NAMALWA (cell line): ENCODE measurements at regions not wholly inside any gene's neighbourhood (a gene's known extent, or its start where the extent isn't known, plus 50 kb on each side); places are given as distances from the start of the nearest gene placed in this dataset.

Source experiments
- DNase-seq: peaks from one replicate; pipeline ENCODE4 v3.0.0-alpha.2; 2015; ENCODE audit warnings: low spot score

DNA sequence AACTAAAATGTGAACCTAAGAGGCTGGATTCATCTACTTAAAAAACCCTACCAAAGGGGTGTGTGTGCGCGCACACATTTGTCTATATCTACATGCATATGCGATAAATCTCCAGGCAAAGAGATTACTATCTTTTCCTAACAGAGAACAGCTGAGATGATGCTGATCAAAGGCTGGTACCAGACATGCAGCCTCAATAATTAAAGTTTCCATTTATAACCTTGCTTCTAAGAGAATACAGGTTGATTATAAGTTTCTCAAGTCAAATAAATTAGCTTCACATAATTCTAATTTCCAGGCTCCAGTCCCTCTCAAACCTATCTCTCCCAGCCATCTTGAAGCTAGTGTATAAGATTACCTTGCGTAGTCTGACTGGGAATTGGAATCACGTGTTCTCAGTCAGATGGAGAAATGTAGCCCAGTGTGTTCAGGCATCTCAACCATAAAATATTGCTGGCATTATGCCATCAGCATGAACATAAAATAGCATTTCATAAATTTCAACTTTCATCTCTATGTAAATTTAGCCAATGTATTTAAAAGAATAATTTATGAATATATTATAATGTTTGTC is 1062.0 kb downstream of the XPNPEP1 start:
- no peak for DNase-seq

- DNase-seq, result no peak
These were observed 1071.1 kb downstream of the XPNPEP1 start for GRCh38 chr10:108852211-108852610.

GRCh38 chr10:108850138-108850854 is 1073.0 kb downstream of the XPNPEP1 start:
- DNase-seq, result peak; percentile 63

GRCh38 chr10:108849688-108850087 is 1073.6 kb downstream of the XPNPEP1 start:
- DNase-seq, result peak; percentile 2

DNA sequence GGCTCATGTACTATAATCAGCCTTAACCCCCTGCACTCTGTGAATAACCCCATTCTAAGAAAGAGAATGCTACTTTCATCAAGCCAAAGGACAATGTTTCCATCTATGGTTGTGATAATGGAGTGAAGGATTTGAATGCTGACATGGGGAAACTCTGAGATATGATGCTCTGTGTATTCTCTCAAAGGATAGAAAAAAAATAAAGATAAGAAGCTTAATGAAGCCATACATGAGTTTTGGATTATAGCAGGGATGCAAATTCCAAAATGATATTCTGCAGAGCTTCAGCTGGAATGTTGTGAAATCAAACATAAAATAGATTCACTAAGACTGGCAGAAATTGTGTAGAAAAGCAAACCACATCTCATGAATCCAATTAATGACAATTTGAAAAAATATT is 1074.1 kb downstream of the XPNPEP1 start:
- no peak for DNase-seq

GRCh38 chr10:108848046-108848445 is 1075.3 kb downstream of the XPNPEP1 start:
- DNase-seq, result no peak

DNA sequence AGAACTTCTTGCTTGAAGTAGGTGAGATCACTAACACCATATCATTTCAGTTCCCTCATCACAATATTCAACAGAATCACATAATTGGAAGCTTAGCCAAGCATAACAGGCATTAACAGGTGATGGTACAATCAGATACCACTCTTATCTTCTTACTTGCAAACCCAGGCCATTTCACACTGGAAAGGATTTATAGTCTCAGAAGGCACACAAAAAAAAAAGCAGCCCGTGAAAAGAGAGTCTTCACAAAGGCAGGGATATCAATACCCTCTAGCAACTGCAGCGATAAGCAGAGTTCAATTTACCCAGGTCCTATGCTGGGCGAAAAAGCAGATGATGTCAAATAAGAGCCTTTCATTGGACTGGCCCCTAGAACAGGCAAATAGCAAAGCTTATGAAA is 1082.4 kb downstream of the XPNPEP1 start:
- DNase-seq, result no peak

- DNase-seq, result no peak
These were observed 1086.9 kb downstream of the XPNPEP1 start for GRCh38 chr10:108836362-108836761.

GRCh38 chr10:108822026-108822425 is 1101.3 kb downstream of the XPNPEP1 start:
- no peak for DNase-seq

- no peak for DNase-seq
These were observed 1104.0 kb downstream of the XPNPEP1 start for GRCh38 chr10:108819302-108819701.

DNA sequence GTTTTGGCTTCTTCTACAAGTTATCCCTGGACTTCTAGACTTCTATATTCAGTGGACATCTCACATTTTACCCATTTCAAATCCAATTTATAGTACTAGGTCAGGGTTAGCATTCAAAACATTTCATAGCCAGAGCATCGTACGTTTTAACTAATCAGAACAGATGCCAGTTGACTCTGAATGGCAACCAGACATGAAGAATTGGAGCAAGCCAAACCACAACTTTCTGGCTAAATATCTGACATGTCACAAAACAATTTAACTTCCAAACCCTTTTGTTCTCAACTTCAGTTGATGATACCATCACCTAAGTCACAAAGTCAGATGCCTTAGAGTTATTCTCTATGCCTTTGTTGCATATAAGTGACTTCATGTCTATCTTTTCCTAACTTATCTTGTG is 1105.7 kb downstream of the XPNPEP1 start:
- no peak for DNase-seq

DNA sequence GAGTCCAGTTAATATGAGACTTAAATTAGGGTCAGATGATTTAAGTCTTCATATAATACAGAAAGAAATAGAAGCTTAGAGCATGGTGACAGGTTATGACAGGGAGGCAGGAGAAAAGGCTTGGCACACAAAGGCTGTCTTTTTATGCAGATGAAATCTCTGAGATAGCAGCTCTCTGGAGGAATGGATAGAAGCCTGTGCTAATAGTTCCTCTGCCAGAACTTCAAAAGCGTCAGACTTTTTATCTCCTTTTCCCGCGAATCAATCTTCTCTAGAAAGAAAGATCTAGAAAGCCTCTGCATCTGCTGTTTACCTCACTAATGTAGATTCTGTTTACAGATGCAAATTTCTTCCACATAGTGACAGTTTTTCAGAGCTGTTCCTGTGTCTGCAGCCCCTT is 1106.2 kb downstream of the XPNPEP1 start:
- DNase-seq, result no peak

- DNase-seq, result no peak
These were observed 1110.4 kb downstream of the XPNPEP1 start for GRCh38 chr10:108812906-108813305.

- DNase-seq, result no peak
These were observed 1111.0 kb downstream of the XPNPEP1 start for GRCh38 chr10:108812296-108812695.

DNA sequence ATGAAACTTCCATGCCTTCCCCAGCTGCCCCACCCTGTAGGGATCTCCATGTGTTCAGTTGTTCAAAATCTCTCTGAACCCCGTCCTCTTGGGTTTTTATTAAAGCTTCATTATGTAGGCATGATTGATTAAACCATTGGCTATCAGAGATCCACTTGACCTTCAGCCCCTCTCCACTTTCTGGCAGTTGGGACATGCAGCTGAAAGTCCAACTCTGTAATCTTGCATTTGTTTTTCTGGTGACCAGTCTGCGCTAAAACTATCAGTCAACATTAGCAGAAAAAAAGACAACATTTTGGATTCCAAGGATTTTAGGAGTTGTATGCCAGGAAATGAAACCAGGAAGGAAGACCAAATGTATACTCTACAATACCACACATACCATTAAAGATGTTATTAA is 1115.1 kb downstream of the XPNPEP1 start:
- no peak for DNase-seq

DNA sequence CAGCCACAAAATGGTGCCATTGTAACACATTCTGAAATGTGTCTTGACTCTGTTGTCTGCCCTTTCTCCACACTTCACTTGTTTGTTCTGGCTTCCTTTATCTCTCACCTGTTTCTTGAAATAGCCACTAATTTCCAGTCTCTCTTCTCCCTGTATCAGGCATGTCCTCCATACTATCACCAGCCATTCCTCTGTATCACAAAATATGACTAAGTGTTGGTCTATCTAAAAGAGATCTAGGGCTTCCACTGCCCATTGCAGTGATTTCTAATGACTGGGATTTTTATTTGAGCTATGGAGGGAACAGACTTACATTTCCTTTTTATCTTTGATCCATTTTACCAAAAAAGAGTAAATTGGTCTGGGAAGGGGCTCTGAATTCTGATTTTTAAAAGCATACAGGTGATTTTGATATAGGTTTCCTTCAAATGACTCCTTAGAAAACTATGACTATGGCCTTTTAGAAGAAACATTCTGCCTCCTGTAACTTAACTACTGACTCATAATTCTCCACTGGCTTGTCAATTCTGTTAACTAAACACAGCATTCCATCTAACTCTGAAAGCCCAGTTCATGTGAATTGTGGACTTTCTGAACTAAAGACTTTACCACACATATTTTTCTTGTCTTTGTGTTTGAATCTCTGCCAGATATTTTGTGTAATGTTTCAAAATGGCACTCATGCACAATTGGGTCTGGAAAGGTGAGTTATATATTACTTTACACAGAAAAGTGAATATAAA is 1121.4 kb downstream of the XPNPEP1 start:
- no peak for DNase-seq

GRCh38 chr10:108801220-108801619 is 1122.1 kb downstream of the XPNPEP1 start:
- DNase-seq, result no peak

DNA sequence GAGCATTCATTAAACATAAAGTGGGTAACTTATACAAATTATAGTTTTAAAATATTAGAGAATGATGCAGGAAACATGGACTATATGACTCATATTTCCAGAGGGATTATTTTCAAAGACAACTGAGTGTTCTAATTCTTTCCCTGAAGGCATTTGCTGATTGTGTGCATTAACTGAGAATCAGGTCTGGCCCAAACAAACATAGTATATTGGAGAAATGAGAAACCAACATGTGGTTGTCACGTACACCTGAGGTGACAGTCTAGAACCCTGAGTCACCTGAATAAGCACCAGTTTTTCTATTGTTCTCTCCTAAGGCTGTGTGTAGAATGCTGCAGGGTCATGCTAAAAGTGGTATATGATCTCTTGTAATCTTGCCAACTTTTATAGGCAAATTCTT is 1125.7 kb downstream of the XPNPEP1 start:
- no peak for DNase-seq

DNA sequence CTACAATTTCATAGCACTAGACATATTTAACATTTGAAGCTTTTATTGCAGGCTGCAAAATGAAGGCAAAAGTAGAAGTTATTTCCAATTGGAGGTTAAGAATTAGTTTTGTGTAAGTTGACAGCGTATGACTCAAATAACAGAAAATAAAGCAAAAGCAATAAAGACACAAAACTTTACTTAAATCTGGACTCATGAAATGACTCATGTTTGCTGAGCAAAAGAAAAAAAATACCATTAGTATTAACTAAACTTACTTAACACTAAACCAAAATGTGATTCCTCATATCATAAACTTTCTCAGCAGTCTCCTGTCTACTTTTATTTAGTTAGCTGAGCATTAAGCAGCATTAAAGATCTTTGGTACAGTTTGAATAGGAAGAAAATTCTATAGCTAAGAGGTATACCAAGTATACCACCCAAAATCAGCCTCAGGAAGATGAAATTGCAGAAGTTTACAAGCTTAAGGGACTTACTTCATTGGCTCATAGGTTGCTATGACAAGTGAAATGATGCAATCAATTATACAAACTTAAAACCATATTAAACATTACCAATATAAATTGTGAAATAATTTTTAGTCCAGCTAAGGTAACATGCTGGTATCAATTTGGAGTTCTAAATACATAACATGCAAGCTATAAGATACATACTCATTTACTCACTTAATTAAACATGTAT is 1131.4 kb downstream of the XPNPEP1 start:
- DNase-seq, result no peak

GRCh38 chr10:108791030-108791429 is 1132.3 kb downstream of the XPNPEP1 start:
- no peak for DNase-seq

DNA sequence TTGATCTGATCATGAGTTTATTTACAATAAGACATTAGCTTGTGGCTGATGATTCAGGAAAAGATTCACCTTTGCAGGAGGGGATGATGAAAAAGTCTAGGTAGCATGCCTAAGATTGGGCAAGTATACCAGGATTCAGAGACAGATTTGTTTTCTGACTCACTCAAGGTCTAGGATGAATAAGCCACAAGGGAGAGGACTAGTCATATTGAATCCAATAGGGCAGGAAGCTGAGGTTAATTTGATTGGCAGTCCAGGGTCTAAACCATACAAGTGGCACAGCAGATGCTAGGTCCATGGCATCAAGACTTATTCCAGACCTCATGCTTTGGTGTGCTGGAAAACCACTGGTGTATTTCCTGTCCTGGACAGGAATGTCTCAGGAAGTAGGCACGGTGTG is 1133.4 kb downstream of the XPNPEP1 start:
- no peak for DNase-seq

- DNase-seq, result no peak
These were observed 1134.0 kb downstream of the XPNPEP1 start for GRCh38 chr10:108789336-108789735.

- no peak for DNase-seq
These were observed 1134.4 kb downstream of the XPNPEP1 start for GRCh38 chr10:108788891-108789290.
